ENCODE measurements at regions not wholly inside any gene's neighbourhood (a gene's known extent, or its start where the extent isn't known, plus 50 kb on each side); places are given as distances from the start of the nearest gene placed in this dataset.

DNA sequence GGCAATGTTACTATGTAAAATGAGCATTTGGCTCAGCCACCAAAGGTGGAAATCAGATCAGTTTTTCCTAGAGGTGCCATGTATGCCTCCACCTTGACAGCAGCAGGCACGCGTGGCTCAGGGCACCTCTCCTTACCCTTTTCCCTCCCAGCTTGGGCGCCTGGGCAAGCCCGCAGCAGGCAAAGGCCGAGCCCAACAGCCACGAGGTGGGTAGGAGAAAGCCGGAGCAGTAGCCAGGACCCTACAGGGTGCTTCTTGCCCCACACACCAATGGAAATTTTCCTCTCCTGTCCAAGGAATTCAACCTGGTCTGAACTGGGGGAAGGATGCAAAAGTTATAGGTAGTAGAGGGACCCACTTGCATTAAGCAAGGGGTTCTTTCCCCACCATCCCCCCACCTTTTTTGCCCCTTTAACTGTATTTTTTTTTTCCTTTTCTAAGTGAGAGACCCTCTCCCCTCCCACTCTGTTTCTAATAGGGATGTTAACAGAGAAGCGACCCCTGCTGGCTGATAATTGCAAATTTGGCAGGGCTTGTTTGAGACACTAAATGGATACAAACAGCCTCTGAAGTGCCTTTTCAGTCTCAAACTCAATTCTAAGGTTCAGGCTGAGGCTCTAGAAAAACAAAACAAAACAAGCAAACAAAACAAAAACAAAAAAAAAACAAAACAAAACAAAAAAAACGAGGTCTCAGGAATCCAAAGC is 895.1 kb downstream of the PCDH18 start:
- Histone ChIP-seq H3K4me1 (no peaks in the 10 kb centered on the region), H3K9me3 (replicated peaks) (no peaks in the 10 kb centered on the region), H3K27me3 (ENCODE audit: low read depth) (no peaks in the 10 kb centered on the region), H3K4me3 (no peak overlapping the region), H3K27ac (replicated peaks) (no peak overlapping the region), H3K36me3 (no peaks in the 10 kb centered on the region)
- TF ChIP-seq, protein P1, sequence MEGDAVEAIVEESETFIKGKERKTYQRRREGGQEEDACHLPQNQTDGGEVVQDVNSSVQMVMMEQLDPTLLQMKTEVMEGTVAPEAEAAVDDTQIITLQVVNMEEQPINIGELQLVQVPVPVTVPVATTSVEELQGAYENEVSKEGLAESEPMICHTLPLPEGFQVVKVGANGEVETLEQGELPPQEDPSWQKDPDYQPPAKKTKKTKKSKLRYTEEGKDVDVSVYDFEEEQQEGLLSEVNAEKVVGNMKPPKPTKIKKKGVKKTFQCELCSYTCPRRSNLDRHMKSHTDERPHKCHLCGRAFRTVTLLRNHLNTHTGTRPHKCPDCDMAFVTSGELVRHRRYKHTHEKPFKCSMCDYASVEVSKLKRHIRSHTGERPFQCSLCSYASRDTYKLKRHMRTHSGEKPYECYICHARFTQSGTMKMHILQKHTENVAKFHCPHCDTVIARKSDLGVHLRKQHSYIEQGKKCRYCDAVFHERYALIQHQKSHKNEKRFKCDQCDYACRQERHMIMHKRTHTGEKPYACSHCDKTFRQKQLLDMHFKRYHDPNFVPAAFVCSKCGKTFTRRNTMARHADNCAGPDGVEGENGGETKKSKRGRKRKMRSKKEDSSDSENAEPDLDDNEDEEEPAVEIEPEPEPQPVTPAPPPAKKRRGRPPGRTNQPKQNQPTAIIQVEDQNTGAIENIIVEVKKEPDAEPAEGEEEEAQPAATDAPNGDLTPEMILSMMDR (IDR thresholded peaks at IDR 0.05; ENCODE audit: borderline replicate concordance) = peak; percentile 14
- intact Hi-C loops (cut with micrococcal nuclease) = no loop called here
- DNase-seq = no peak

DNA sequence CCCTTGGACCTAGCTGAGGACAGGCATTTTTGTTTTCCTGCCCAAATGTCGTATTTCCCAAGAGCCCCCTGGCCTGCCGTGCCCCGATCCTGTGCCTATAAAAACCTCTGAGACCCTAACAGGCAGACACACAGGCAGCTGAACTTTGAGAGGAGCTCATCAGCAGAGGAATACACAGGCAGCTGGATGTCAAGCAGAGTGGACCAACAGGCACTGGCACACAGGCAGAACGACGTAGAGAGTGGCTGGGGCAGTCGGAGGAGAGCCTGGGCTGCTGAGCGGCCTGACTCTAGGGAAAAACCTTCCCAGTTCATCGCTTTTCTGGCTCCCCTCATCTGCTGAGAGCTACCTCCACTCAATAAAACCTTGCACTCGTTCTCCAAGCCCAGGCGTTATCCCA is 896.1 kb downstream of the PCDH18 start:
- DNase-seq = no peak
- Histone ChIP-seq H3K36me3 (no peaks in the 10 kb centered on the region), H3K4me3 (no peak overlapping the region), H3K4me1 (no peaks in the 10 kb centered on the region), H3K27ac (replicated peaks) (no peak overlapping the region), H3K9me3 (replicated peaks) (no peaks in the 10 kb centered on the region), H3K27me3 (ENCODE audit: low read depth) (no peaks in the 10 kb centered on the region)
- TF ChIP-seq, protein P1 (IDR thresholded peaks at IDR 0.05; ENCODE audit: borderline replicate concordance) = no peak
- intact Hi-C loops (cut with micrococcal nuclease) = no loop called here

DNA sequence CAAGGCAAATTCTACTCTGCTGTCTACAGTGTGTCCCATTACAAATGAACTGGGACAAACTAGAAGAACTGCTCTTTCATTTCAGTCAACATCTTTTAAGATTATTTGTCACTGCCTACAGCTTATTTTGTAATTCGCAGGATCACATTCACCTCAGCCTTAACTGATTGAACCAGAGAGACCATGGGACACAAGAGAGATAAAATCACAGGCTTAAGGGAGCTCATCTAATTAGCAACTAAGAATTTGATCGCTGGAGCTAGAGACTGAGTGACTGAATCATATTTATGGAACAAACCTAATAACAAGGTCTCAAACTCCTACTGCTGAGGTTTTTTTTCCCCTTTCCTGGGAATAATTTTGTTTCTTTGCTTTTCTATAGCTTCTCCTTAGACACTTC is 898.2 kb downstream of the PCDH18 start:
- H3K4me1 ChIP-seq = no peaks in the 10 kb centered on the region
- no peak overlapping the region for H3K4me3 ChIP-seq
- no peak for DNase-seq
- no peak overlapping the region for H3K27ac ChIP-seq (replicated peaks)
- H3K9me3 ChIP-seq (replicated peaks) = no peaks in the 10 kb centered on the region
- H3K27me3 ChIP-seq (ENCODE audit: low read depth) = no peaks in the 10 kb centered on the region
- TF ChIP-seq, protein P1 (IDR thresholded peaks at IDR 0.05; ENCODE audit: borderline replicate concordance) = no peak
- intact Hi-C loops (cut with micrococcal nuclease) = no loop called here
- no peaks in the 10 kb centered on the region for H3K36me3 ChIP-seq

DNA sequence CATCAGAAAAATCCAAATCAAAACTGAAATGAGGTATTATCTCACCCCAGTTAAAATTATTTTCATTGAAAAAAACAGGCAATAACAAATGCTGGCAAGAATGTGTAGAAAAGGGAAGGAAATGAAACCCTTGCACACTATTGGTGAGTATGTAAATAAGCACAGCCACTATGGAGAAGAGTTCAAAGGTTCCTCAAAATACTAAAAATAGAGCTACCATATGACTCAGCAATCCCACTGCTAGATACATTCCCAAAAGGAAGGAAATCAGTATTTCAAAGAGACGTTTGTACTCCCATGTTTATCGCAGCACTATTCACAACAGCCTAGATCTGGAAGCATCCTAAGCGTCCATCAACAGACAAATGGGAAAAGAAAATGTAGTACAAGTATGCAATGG is 932.4 kb downstream of the PCDH18 start:
- H3K4me1 ChIP-seq = no peaks in the 10 kb centered on the region
- intact Hi-C loops (cut with micrococcal nuclease) = no loop called here
- H3K36me3 ChIP-seq = no peaks in the 10 kb centered on the region
- TF ChIP-seq, protein P1 (IDR thresholded peaks at IDR 0.05; ENCODE audit: borderline replicate concordance) = no peak
- peaks cover 32% of the 10 kb centered on the region for H3K9me3 ChIP-seq (replicated peaks)
- H3K27me3 ChIP-seq (ENCODE audit: low read depth) = no peaks in the 10 kb centered on the region
- no peak for DNase-seq
- H3K27ac ChIP-seq (replicated peaks) = no peak overlapping the region
- no peak overlapping the region for H3K4me3 ChIP-seq

DNA sequence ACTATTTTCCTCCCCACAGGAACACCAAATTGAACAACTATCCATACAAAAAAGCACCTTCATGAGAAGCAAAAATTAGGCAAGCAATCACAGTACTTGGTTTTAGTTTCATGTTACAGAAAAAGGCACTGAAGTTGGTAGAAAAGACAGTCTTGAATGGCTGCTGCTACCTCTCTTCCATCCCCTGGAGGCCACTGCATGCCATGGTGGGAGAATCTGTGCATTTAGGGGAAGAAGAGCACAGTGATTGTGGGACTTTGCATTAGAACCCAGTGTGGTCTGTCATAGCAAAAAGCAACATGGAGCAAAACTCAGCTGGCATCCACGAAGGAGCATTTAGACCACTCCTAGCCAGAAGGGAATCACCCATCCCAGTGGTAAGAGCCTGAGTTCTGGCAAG is 941.9 kb downstream of the PCDH18 start:
- DNase-seq = no peak
- H3K4me3 ChIP-seq = no peak overlapping the region
- no peaks in the 10 kb centered on the region for H3K36me3 ChIP-seq
- intact Hi-C loops (cut with micrococcal nuclease) = no loop called here
- no peak overlapping the region for H3K27ac ChIP-seq (replicated peaks)
- no peaks in the 10 kb centered on the region for H3K27me3 ChIP-seq (ENCODE audit: low read depth)
- H3K9me3 ChIP-seq (replicated peaks) = peaks cover 26% of the 10 kb centered on the region
- TF ChIP-seq, protein P1 (IDR thresholded peaks at IDR 0.05; ENCODE audit: borderline replicate concordance) = no peak
- H3K4me1 ChIP-seq = no peaks in the 10 kb centered on the region
